GM13976 (cell line): ENCODE measurements at regions not wholly inside any gene's neighbourhood (a gene's known extent, or its start where the extent isn't known, plus 50 kb on each side); places are given as distances from the start of the nearest gene placed in this dataset.

Experiments used
- DNase-seq: peaks from one replicate; pipeline ENCODE4 v3.0.0; 2012; ENCODE audit warnings: low spot score
- CTCF ChIP-seq: IDR thresholded peaks from 2 replicates; pipeline ENCODE4 v1.5.1; 2012; ENCODE audit warnings: borderline replicate concordance, mild to moderate bottlenecking; ENCODE audit not compliant: insufficient read depth; ENCODE audit errors: extremely low read depth, missing control alignments, control extremely low read depth
- in situ Hi-C: fragments of 300-500 bp; cut with MboI; formaldehyde crosslinking; loops from one replicate; pipeline ENCODE4 v1.12.0; 2022; ENCODE audit warnings: low sequenced_read_pairs, mixed read lengths, inconsistent platforms; ENCODE audit not compliant: unreplicated experiment

DNA sequence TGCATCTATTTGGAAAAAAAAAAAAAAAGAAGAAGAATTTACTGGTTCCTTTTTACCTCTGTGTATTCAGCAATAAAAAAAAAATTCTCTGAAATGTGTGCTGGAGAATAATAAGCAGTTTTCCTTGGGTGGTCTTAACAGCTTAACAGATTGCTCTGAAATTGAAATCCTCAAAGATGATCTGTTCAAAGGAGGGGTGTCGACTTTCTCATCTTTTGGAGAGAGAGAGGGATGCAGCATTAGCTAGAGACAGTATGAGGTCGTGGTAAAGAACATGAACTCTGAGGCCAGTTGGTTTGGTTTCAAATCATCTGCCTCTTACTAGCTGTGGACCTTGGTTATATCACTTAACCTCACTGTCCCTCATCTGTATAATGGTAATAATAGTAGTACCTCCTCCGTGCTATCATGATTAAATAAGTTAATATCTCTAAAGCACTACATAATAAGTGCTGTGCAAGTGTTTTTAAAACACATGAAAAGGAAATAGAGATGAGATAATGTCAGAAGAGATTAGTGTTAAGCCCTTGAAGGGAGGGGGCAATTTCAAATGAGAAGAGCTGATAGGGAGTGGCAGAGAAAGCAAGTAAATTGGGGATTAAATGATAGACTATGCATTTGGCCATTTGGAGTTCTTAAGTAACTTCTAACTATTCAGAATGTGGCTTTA is 109.9 kb upstream of the LIMCH1 start:
- in situ Hi-C loops = no loop called here
- TF ChIP-seq CTCF = no peak
- DNase-seq = no peak

GRCh38 chr4:41428601-41429279 is 109.2 kb upstream of the LIMCH1 start:
- DNase-seq = no peak
- no peak for TF ChIP-seq CTCF
- in situ Hi-C loops = no loop called here

DNA sequence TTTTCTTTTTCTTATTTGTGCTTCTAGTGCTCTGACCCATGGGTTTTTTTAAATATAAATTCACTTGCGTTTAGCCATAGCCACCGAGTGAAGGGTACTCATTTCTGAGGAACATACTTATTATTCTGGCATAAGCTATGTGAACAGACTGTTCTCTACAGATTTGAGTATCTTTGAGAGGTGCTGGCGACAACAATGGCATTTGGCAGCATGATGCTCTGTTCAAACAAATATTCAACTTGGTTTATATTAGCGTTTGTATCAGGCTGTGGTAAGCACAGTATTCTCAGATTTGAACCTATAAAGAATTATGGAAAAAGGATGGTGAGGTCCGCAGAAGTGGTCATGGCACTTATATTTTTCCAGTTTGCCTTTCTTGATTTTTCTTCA is 108.7 kb upstream of the LIMCH1 start:
- TF ChIP-seq CTCF = no peak
- DNase-seq = no peak
- in situ Hi-C loops = no loop called here

DNA sequence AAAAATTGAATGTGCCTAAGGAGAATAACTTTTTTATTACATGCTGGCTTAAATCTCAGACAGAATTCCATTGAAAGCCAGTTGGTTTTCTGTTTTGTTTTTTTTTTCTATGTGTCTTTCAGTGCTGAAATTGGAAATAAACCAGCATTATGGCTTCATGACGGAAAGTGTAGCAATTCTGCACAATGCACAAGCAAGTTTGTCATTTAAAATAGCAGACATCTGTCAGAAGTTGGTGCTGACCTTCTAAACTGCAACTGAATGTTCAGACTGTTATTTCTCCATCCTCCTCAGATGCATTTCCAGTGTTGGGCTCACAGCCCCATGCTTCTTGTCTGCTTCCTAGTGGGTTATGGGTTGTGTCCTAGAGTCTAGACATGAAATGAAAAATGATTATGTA is 107.2 kb upstream of the LIMCH1 start:
- DNase-seq = no peak
- in situ Hi-C loops = no loop called here
- TF ChIP-seq CTCF = no peak

DNA sequence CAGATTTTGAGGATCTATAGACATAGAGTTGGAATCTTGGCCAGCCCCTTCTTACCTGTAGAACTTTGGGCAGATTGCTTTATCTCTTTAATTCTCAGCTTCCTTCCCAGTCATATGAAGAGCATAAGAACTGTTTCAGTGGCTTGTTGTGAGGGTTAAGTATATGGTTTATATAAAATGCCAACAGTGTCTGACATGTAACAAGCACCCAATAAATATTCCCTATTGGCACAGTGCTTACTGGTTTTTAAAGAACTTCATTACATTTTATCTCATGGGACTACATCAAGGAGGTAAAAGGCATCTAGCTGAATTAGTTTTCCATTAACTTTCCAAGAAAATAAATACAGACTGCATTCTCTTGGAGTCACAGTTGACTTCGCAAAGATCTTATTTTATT is 106.7 kb upstream of the LIMCH1 start:
- TF ChIP-seq CTCF = no peak
- in situ Hi-C loops = no loop called here
- DNase-seq = no peak

DNA sequence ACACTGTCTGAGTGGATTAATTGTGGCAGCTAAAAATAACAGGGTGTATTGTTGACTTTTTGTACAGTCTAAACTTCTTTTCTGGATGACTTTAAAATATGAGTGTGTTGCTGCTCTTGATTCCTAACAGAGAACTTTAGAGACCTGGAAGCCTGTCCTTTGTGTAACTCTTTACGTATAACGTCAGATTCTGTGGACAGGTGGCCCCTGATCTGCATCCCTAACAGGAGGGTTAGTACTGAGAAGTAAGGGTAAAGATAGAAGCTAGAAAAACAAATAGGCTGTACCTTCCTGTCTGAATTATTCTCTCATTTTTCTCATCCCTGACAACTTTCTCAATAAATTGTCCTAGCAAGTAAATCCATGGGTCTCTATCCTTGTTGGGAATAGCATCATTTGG is 105.7 kb upstream of the LIMCH1 start:
- no peak for TF ChIP-seq CTCF
- DNase-seq = no peak
- in situ Hi-C loops = no loop called here
